ENCODE measurements at regions not wholly inside any gene's neighbourhood (a gene's known extent, or its start where the extent isn't known, plus 50 kb on each side); places are given as distances from the start of the nearest gene placed in this dataset.

DNA sequence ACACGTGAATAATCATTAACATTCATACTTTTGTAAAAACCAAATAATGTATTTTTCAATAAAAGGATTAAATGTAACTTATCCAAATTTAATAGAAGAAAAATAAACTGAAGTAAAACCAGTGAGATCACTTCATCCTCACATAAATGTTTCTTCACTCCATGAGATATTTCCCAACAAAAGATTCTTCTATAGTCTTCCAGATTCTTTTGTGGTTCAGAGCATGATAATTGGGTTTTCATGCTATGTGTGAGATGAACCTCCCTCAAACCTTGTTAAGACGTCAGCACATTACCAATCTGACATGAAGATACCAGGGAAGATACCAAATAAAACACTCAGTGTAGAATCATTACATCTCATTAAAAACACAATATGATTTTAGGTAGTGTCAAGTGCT lies 62.9 kb upstream of the OXGR1 start:
- DNase-seq: no peak

DNA sequence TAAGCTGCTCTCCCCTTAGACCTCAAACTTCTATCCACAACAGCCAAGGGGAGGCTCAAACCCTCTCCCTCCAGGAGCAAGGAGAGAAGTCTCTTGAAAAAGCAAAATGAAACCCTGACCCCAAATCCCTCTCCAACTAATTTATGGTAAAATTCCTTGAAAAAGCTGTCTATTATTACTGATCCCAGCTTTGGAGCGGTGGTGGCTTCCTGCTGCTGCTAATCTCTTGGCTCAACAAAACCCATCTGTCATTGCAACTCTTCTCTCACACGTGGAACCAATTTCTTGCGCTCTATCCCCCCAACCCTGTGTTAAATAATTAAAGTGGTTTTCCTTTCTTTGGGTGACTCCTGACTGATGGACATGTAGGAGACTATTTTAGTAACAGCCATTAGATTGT lies 64.1 kb upstream of the OXGR1 start:
- no peak for DNase-seq

DNA sequence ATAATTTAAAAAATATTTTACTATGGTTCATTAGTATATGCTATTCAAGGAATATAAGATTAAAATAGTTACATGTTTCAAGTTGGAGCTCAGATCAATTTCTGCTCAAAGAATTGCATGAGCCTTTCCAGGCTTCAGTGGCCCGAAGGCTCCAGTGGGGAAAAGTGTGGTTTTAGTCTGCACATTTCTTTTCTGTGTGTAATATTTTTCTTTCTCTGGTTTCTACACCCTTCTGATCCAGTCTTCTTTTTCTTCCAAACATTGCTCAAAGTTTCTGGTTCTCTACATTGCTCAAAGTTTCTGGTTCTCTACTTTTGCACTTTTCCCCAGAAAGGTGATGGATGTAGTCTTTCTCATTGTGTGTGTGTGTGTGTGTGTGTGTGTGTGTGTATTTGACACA lies 64.7 kb upstream of the OXGR1 start:
- DNase-seq: no peak

DNA sequence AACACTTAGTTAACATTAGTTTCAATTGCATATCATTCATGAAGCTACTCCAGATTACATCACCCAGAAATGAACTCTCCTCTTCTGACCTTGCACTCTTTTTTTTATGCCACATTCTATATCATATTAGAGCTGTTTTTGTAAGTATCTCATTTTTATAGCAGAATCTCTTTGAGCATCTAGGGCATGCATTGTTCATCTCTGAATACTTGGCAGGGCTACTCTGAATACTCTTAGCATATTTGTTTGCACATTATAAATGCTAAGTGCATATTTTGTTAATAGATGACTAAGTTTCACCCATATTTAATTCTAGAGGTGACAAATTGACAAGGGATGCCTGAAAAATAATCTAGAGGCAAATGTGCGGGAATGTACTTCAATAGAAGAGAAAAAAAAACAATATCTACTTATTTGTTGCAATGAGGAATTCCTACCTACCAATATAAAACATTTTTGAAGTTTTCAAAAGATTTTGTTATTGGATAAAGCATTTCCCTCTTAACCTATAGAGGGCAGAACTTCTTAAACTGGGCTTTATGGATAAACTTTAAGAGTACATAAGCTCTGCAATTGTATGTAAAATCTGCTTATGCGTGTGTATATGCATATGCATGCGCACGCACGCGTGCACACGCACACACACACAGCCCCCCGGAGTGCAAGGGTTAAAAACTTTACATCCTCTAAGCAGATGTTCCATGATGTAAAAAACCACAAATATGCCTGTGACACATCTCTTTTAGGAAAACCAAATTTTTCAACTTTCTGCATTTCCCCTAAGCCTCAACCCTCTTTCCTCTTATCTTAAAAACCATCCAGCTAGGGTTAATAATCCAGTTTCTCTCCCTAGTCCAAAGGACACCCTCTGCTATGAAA lies 73.0 kb upstream of the OXGR1 start:
- no peak for DNase-seq

DNA sequence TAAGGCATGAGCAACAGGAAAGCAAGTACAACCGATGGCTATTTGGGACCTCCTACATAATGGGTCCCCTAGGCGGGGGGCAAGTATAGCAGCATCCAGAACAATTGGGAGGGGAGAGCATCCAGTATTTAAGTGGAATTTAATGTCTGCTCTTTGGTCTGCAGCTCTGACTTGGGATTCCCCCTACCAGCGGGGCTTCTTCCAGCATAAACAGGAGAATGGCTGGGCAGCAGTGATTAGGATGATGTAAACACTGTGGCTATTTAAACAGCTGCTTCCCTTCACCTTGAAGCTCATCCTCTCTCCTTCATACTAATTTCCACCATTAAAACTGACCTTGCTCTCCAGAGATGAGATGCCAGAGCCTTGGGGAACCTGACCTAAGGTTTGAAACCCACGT lies 73.9 kb upstream of the OXGR1 start:
- DNase-seq: no peak

DNA sequence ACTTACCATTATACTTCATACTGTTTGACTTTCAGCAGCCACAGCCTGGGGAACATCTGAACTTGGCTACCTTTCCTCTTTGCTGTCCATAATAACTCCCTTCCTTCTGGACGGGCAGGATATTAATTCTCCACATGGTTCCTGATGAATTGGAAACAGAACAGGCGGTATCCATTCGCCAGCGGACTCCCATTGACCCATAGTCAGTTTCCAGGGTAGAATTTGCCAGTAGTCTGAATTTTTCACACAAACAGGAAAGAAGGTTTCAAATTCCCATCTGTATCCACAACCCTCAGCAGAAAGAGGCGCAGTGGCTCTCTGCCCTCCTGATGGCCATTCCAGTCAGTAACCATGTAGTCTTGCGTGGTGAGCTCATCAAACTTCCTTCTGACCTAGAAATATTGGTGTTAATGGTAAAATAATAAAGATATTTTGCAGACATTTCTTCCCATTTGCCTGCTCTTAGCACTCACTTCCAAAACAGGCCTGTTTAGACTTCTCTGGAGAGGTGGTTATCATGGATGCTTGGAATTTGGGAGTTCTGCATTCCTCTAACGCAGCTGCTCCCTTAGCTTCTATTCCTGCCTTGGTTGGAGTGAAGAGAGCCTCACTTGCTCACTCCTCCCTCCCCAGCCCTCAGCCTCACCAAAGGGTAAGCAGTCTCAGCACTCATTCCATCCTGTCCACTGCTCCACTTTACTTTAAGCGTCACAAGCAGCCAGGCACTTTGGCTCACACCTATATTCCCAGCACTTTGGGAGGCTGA lies 75.0 kb upstream of the OXGR1 start:
- DNase-seq: no peak

DNA sequence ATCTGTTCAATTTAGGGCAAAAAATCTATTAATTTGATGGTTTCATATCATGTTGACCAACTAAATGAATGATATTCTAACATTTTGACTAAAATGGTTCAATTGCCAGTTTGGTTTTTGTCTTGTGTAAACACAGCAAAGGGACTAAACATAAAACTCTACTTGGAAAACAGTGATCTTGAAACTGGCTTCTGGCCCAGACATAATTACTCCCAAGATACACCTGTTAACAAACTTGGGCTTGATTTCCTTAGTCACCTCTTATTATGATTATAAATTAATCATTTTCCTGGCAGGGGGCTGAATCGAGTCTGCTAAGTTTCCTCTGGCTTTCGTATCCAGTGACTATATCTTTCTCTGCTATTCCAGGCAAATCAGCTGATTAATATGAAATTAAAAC lies 78.0 kb upstream of the OXGR1 start:
- DNase-seq: no peak

DNA sequence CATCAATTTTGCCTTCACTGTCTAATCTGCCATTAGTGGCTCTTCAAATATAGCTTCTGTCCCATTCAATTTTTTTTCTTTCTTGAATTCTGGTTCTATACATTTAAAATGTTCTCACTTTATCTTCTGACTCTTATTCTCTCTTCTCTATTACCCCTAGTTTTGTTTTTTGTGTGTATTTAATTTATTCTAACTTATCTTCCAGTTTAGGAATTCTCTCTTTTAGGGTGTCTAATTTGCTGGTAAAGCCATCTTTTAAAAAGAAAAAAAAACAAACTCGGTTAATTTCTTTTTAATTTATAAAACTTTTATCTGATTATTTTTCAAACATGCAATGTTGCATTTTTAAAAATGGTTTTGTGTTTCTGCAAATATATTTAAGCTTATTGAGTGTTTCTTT lies 80.3 kb upstream of the OXGR1 start:
- DNase-seq: no peak

DNA sequence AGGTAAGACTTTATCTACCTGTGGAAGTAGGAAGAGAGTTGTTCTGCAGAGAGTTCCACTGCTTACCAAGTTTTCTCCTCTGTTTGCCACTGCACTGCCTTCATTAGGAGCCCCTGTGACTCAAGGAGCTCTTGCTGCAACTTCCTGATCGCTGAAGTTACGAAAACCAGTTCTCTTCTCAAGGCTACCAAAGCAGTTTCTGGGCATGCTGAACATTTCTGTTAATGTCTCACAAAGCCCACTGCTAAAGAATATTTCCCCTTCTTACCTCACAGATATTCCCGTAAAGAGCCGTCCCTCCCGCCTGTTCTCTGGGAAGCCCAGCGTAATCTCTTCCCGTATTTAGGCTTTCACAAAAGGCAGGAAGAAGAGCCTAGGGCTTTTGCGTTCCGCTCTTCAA lies 82.6 kb upstream of the OXGR1 start:
- no peak for DNase-seq

DNA sequence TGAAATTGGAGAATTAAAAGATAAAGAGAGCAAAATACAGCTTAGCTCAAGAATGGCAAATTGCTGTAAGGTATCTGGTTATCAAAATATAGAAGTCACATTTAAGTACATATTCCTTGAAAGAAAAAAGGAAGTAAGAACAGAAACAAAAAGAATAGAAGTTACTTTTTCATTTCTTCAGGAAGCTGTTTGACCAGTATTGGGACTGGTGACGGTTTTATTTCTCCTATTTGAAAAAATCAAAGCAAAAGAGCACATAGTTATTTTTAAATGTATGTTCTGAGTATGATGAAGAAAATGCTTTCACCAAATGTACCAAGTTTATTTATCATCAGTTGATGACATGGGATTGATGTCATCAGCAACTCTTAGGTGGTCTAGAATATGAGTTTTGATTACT lies 83.1 kb upstream of the OXGR1 start:
- DNase-seq: no peak

DNA sequence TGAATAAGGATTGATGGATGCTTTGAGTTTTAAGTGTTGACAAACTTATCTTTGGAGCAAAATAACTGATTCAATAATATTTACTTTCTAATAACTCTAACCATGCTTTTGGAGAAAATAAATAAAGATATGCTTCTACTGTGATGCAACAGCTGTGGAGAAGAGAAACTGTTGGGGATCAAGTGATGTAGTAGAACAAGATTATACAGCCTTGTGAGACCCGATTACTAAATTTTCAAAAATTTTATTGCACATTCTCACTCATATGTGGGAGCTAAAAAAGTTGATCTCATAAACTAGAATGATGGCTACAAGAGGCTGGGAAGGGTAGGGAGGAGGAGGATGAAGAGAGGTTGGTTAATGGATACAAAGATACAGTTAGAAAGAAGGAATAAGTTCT lies 85.5 kb upstream of the OXGR1 start:
- no peak for DNase-seq

DNA sequence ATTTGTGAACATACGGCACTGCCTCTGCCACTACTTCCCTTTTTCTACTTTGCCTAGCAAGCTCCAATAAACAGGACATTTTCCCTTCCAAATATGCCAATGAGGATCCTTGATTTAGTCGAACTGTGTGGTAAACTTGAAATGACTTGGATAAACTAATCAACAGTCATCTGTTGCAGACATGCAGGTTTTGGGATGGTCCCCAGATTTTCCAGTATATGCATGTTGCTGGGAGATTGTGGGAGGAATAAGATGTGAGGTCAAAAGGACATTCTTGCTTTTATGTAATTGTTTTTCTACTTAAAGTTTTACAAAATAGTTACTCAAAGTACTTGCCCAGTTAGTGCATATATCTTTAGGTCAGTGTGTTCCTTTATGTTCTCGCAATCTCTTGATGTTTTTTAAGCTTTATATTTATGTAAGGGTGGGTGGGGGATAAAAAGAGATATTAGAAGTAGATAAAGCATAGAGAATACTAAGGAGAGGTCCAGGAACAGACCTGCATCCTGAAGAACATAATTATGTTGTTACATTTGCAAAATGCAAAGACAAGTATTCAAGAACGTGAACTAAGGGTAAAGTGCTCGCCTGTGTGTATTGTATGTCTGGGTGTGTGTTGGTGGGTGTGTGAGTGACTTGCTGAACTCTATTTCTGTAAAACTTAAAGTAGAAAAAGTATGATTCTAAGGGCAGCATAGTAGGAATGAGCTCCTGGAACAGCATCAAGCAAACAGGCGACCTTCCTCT lies 88.4 kb upstream of the OXGR1 start:
- no peak for DNase-seq

DNA sequence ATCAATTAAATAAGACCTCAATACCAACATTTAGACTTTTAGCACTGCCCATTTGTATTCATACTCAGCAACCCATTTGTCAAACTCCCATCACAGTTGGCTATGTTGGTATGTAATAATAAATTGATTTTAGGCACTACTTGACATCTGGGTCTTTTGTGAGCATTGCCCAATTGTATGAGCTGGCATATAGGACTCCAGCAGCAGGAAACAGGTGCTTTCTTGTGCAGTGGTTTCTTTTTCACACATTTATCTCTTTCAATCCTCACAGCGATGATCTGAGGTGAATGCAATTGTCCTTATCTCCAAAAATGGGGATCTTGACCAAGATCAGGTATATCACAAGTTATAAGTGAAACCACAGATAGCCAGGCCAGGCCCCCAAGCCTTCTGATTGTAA lies 96.9 kb upstream of the OXGR1 start:
- no peak for DNase-seq

DNA sequence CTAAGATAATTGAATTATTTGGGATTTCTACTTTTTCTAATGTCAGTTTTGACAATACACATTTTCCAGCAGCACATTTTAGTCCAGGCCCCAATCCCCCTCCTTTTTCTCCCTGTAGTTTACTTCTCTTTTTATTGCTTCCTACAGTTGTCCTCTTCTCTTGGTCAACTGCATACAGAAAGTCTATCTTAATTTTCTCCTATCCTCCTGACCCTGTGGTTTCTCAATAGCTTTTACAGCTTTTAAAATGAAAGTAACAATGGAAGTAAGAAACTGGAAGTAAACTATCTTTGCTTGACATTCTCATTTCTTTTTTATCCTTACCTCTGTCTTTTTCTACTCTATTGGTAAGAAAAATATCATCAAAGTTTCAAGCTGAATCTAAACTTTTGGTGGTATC lies 106.5 kb upstream of the OXGR1 start:
- no peak for DNase-seq

DNA sequence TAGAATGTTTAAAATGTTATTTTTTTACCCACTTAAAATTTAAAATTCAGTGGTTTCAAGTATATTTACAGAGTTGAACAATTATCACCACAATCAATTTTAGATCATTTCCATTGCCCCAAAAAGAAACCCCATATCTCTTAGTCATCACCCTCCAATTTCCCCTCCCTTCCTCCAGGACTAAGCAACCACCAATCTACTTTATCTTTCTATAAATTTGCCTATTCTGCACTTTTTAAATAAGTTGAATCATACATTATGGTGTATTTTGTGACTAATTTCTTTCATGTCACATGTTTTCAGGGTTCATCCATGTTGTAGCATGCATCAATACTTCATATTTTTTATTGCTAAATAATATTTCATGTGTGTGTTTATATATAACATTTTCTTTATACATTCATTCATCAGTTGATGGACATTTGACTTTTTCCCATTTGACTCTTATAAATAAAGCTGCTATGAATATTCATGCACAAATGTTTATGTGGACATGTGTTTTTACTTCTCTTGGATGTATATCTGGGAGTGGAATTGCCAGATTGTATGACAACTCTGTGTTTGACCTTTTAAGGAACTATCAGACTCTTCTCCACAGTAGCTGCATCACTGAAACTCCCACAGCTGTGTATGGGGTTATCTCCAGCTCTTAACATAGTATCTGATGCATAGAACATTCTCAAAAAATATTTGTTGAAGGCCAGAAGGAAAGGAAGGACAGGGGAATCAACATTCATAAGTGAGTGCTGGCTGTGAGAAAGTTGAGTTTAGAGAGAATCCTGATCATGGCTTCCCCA lies 107.8 kb upstream of the OXGR1 start:
- DNase-seq: no peak

DNA sequence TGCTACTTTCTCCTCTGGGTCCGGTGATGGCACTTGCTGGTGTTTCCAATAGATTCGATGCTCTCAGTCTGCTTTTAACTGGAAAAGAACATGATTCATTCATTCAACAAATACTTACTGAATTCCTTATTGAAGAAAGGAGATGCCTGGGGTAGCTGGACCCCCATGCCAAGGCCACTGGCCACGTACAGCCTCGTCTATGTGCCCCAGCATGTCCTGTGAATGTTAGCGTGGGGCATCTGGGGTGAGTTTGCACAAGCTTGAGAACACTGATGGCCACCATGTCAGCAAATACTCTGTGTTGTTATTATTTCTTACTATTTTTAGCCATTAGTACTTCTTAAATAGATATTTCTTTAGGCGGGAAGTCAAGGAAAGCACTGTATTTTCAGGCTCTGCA lies 112.0 kb upstream of the OXGR1 start:
- no peak for DNase-seq

DNA sequence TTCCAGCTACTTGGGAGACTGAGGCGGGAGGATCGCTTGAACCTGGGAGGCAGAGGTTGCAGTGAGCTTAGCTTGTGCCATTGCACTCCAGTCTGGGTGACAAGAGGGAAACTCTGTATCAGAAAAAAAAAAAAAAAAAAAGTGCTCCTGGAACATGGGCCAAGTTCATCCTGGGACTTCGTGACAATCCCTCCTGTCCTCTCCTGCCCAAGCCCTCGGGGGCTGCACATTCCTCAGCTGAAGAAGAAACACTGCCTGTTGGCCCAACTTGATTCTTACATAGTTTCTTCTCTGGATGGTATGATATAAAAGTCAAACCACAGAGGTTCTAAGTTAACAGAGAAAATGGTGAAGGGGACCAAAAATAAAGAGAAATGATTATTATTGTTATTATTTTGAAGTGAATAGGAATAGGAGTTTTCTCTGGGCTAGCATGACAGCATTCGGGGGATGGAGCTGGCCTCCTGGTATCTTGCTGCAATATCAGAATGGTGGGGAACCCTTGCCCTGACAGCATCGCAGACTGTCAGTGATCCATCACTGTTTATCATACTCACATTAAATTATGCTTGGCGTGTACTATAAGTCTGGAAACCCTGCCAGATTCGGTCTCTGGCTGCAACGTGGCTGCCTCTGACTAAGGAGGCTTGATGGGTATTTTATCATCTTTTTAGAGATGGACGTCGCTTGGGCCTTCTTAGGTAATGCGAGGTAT lies 113.7 kb upstream of the OXGR1 start:
- DNase-seq: no peak

DNA sequence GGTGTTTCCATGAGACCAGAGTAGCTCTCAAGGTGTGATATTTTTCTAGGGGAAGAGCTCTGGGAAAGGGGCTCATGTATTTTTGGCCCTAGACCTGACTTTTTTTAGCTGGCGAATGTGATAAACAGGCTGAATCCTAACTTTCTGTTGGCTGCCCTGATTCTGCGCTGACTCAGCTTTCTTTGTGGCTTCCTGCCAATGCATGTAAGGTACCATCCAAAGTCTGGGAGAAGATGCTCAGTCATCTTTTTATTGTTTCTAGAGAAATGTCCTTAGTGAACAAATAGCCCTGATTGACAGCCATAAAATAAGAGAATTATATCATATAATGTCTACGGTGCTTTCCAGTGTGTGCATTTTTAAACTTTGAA lies 113.6 kb upstream of the MBNL2 start:
- no peak for DNase-seq

DNA sequence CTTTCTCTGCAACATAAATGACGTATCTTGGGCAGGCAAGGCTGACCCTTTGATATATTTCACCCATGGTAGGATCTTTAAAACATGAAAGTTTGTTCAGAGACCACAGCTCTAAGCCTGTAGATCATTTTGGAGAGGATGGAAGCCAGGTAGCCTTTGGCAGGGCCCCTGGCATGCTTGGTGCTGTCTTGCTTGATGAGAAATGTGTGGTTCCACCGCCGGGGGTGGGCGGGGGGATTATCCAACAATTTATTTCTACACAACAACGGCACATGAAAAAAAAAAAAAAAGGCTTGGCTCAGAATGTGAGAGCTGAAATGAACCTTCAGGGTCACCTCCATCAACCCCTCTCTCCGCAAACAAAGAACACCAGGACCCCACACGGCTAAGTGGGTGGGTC lies 112.9 kb upstream of the MBNL2 start:
- no peak for DNase-seq

DNA sequence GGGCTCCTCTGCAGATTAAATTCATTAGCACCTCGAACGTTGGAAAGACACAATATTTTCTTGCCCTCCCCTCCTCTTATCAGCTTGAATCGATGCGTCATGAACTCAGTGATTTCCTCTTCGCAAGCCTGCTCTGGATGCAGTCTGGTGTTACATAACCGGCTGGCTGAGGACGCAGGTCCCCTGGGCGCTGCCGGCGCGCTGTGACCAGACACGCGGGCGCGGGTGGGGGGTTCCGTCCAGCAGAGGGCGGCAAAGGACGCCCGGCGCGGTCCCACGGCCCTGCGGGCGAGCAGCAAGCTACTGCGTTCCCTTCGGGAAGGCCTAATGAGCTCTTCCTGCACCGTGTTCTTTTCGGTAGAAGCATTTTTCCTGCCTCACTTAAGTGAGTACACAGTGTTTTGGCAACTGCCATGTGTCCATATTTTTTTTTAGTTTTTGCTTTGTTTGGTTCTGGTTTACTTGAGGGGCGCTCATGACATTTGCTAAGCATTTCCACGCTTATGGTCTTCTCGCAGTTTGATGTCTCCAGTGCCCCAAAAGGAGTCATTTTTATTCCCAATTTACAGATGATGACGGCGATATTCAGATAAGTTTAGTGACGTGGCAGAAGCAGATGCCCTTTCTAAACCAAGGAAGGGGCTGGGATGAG lies 112.2 kb upstream of the MBNL2 start:
- DNase-seq: peak; percentile 72

DNA sequence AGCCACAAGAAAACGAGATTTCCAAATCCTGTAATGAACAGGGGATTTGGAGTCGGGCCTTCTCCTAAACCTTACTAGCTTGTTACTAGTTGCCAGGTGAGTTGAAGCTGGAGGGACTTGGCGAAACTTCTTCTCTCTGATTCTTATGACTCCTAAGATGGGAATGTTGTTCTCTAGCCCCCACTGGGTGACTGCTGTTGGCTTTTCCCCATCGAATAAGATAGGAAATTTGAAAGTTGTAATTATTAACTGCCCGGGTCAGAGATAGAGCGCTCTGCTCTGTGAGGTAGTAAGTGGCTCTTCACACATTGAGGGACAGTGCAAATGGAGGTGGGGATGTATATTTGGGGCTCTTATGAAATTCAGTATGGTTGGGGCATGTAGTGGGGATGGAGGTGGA lies 111.2 kb upstream of the MBNL2 start:
- no peak for DNase-seq

DNA sequence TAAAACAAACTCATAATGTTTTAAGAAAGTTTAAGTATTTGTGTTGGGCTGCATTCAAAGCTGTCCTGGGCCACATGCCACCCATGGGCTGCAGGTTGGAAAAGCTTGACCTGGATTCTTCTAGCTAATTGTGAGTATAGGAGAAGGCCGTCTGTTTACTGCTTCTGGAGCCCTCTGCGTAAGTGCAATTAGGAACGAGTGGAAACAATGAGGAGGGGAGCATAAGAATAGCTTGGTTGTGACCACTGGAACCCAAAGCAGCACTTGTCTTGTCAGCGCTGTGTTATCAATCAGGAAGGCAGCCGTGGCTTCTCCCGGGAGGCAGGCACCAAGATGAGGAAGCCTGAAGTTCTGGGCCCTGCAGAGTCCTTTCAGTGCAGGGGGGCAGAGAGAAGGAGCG lies 110.4 kb upstream of the MBNL2 start:
- no peak for DNase-seq

All from stimulated activated CD4-positive, alpha-beta T cell treated with anti-CD3 and anti-CD28 coated beads, Interleukin-1b, Interleukin-23, amount 100 ng/mL, for 48 hours (primary cell).